GM18526 (cell line): ENCODE measurements at regions not wholly inside any gene's neighbourhood (a gene's known extent, or its start where the extent isn't known, plus 50 kb on each side); places are given as distances from the start of the nearest gene placed in this dataset.

Source experiments
- POLR2A ChIP-seq: IDR thresholded peaks from 3 replicates; pipeline ENCODE4 v1.6.1; 2011; ENCODE audit not compliant: insufficient read length; ENCODE audit errors: extremely low read depth

DNA sequence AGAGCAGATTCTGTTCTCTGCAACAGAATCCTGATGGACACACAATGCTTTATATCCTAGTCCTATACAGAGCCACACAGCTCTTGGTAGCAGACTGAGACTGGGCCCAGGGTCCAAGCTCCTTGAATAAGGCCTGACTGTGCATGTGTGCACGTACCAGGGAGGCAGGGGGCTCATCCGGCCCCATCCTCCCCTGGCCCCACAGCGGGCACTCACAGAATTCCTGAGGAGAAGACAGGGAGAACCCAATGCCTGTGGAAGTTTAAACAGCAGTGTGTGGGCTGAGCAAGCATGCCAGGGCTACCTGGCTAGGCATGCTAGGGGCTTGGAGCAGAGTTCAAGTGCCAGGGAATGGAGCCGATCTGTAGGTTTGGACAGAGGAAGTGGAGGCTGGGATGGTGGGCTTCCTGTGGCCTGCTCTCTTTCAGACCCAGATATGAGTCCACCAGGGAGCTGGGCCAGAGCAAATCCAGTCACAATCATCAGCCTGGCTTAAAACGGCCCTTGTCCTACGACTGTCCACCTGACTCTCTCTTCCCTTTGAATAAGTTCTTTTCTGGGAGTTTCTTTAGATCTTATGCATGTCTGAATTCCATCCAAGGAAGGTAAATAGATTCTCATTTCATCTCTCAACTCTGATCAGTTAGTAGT lies 74.0 kb downstream of the MRPL14 start:
- no peak for TF ChIP-seq POLR2A

GRCh38 chr6:44052419-44053023 lies 74.7 kb downstream of the MRPL14 start:
- no peak for TF ChIP-seq POLR2A

- no peak for TF ChIP-seq POLR2A
Measured at GRCh38 chr6:44051515-44051914, 75.7 kb downstream of the MRPL14 start.

DNA sequence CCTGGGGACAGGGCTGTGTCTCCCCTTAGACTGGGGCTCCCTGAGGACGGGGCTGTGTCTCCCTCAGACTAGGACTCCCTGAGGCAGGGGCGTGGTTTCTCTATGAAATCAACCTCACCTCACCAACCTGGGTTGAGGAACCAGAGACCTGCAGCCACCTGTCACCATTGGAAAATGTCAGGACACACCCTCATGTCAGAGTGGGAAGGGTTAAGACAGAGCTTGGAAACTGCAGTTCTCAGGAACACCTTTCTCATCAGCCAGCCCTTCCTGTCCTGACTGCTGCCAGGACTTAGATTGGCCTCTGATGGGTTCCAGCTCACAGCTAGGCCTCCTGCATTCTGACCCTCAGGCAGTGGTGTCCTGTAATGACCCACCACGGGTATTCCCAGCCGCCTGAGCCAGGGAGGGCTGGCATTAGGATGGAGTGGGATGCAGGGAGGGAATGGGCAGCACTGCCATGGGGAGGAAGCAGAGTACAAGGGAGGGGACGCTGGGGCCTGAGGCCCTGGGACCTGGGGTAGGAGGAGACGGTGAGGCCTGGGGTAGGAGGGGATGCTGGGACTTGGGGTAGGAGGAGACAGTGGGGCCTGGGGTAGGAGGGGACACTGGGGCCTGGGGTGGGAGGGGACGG lies 76.3 kb downstream of the MRPL14 start:
- TF ChIP-seq POLR2A = no peak

DNA sequence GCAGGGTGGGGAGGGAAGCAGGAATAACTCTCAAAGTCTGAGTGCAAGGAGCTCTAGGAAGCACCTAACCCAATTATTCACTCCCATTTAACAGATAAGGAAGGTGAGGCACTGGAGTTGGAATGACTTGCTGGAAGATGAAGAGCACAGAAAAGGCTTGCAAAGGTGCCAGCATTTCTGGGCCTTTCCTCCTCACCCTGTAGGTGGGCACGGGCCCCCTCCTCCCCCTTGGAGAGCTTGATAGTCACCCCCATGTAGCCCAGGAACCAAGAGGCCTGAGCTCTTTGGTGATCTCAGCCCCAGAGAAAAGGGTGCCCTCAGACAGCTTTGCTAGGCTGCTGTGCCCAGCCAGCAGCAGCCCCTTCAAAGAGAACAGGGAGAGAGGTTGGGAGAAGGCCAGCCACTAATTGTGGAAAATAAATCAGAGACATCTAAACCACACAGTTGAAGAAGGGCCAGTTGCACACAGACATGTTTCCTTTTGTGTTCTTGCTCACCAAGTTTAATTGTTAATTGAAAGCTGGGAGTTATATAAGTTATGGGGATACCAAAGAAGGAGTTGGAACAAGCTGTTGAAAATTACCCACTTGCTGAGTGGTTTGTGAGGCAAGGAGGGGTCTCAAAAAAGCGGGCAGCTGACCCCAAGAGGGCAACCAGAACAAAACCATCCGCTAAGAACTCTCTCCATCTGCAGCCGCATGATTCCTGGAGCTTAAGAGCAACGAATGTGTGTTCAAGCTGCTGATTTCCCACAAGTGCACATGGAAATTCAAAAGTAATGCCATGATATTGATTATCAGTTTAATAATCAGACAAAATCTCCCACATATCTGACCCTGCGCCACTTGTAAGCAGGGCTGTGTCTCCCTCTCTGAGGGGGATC lies 77.0 kb downstream of the MRPL14 start:
- TF ChIP-seq POLR2A = no peak

GRCh38 chr6:44049163-44049988 lies 77.9 kb downstream of the MRPL14 start:
- TF ChIP-seq POLR2A = no peak

DNA sequence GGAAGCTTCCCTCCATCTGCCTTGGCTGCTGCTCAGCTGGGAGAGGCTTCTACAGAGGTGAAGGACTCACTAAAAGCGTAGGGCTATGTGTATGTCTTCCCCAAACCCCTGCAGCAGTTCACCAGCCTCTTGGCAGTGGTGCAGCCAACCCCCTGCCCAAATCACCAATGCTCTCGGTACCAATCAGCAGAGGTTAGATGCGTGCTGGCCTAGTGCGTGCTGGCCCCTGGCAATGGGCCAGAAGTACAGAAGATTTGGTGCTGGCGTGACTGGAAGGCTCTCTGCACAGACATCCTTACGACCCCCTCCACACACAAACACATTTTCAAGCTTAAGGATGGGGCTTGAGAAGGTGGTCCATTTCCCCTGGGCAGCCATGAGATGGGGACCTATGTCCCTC lies 79.0 kb downstream of the MRPL14 start:
- TF ChIP-seq POLR2A = no peak

- no peak for TF ChIP-seq POLR2A
Measured at GRCh38 chr6:44047801-44048200, 79.5 kb downstream of the MRPL14 start.

DNA sequence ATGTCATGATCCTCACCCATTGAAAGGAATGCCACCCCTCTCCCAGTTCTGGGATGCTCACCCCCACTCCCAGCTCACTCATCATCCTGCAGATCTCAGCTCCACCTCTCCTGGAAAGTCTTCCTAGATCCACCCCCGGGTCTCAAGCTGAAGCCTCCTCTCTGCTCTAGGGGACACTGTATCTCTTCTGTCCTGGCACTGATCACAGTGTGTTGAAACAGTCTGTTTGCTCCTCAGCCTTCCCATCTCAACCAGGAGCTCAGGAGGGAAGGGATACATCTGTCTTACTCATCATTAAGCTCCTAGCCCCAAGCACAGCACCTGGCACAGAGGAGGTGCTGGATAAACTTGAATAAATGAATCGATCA lies 80.1 kb downstream of the MRPL14 start:
- TF ChIP-seq POLR2A = no peak

GRCh38 chr6:44046516-44047178 lies 80.6 kb downstream of the MRPL14 start:
- TF ChIP-seq POLR2A = no peak

- TF ChIP-seq POLR2A = no peak
Measured at GRCh38 chr6:44045672-44046015, 81.6 kb downstream of the MRPL14 start.

DNA sequence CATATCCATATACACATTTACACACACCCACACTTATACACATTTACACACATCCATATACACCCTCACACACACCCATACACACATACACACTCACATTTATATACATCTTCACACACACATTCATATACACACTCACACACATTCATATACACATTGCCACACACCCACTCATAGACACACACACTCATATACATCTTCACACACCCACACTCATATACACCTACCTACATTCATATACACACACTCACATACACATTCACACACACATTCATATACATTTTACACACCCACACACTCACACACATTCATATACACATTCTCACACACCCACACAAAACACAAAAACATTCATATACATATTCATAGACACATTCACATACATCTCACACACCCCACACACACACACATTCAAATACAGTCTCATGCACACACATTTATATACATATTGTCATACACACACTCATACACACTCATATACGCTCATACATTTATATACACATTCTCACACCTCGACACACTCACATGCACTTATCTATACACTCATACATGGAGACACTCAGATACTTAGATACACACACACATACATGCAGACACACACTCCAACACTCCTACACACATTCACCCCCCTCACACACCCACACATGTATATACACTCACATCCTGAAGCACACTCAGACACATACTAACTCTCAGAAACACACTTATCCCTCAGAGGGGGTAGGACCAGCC lies 82.1 kb downstream of the MRPL14 start:
- TF ChIP-seq POLR2A = no peak

DNA sequence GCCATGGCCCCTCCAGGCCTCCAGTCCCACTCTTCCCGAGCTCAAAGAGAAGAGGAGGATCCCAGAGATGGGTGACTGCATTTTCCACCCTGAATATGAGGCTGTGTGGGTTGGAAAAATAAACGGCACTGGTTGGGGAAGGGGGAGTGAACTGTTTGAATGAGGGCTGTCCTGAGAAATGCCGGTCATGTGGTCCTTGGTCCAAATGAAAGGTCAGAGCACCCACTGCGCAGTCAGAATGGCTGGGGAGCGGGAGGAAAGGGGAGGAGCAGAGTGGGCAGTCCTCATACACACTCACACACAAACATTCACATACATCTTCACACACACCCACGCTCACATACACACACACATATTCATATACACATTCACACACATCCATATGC lies 83.1 kb downstream of the MRPL14 start:
- no peak for TF ChIP-seq POLR2A
